NCI-H2029 treated with DMSO at 0.1 percent for 48 hours (cell line): ENCODE measurements at regions not wholly inside any gene's neighbourhood (a gene's known extent, or its start where the extent isn't known, plus 50 kb on each side); places are given as distances from the start of the nearest gene placed in this dataset.

Source experiments
- DNase-seq: peaks from one replicate; lab custom pipeline; 2025; lab: John Stamatoyannopoulos, UW

GRCh38 chr1:234720709-234721441 lies 110.9 kb upstream of the IRF2BP2 start:
- DNase-seq: no peak

DNA sequence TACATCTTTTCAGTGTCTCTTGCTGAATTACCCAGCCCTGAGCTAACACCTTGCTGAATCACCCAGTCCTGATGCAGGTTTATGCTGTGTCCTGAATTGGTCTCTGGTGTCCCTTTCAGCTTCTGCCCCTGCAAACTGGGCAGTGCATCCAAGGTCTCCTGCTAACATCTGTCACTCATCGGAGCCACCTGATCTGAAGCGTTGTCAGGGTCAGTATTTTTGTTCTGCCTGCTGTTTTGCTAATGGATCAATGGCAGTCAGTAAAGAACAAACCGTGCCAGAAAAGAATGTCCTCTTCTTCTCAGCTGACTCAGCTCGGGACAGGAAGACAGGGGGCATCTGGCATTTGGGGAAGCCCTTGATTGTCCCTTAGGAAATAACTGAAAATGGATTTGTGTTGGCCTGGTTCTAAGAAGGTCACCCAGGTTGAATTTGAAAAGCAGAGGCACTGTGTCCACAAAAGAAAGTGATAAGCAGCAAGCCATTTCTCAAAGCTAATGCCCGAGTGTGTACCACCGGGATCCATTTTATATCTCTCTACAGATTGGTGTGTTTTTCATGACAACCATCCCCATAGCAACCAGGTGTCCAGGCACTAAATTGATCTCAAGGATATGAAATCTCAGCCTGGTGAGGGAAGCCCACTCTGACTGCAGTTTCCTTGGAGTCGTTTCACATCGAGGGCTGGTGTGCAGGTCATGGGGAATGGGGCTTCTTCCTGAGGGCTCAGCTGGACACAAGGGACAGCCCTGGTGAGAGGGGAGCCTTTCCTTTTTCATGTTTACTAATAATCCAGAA lies 109.7 kb upstream of the IRF2BP2 start:
- no peak for DNase-seq

DNA sequence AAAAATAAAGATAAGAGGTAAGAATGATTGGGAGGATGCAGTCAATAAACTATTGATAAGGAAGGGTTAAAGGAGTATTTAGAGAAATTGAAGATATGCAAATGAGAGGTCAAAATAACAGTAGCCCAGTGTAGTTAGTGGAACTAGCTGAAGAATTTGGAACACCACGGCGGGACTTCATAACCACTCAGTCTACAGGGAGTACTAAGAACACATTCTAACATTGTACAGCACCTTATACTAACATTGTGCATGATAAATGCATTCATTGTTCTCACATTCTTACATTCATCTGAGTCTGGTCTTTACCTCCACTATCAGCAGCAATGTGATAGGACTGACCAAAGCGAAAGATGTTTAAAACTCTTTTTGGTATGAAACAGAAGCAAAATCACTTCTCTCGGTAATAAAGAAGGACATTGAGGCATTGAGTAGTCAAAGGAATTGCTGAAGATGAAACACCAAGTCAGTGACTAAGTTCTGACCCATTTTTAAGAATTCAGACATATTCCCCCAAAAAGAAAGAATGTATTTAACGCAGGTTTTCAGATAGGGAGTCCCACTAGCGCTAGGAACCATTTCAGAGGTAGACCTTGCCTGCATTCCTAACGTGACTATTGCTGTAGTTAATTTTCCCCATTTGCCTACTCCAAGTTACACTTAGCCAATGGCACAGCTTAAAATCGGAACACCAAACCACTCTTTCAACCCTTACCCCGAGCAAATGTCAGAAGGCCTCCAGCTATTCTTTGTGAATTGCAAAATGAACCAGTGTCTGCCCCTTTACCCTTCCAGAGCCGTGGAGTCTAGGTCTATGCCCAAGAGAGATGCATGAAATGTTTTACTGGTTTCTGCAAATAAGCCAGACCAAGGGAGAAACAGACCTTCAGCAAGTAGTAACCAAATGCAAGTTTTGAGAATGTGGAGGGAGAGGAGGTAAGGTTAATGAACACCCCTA lies 108.8 kb upstream of the IRF2BP2 start:
- DNase-seq: no peak

- peak; percentile 64 for DNase-seq
Observed at GRCh38 chr1:234716908-234717375, 107.0 kb upstream of the IRF2BP2 start.

DNA sequence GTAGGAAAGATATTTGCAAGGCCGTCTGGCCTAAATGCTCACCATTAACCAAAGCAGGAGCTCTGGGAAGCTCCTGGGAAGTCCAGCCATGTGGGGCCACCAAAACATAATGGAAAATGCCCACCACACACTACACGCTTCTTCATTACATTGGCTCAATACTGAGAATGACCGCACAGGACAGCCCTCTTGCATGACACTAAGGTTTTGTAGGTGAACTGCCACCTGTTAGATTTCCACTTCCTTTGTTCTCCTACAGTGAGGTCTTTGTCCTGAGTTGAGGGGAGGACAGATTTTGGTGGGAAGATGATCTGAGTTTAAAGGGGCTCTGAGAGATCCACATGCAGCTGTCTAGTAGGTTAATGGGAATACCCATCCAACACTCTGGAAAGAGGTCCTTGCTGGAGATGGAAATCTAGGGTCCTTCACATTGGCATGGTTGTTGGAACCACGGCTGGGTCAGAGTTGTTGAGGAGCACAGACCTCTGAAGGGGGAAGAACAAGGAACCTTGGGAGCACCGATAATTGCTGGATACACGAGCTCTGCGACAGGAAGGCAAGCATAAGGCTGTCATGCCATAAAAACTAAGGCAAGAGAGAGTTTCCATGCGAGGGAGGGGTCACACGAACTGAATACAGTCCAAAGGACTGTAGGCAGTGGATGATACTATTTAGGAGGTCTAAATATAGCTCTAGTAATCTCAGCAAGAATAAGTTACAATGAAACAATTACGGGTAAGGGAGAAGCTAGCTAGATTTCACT lies 105.5 kb upstream of the IRF2BP2 start:
- DNase-seq: no peak

GRCh38 chr1:234713859-234714258 lies 103.9 kb upstream of the IRF2BP2 start:
- DNase-seq: no peak

DNA sequence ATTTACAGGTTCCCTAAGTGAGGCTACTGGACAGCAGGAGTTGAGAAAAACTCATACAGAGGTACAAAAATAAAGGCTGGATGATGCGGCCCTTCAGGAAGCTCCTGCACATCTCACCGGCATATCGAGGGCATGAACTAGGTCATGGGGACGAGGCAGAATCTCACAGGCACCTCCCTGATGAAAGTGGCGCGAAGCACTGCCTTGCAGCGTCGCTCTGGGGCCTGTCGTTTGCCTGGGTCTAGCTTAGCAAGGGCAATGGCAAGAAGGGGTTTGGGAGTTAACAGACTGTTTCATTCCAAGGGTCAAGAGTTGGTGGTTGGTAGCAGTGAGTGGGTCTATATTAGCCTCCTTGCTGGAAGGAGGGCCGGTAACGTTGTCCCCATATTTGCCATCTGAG lies 103.5 kb upstream of the IRF2BP2 start:
- DNase-seq: no peak

- DNase-seq: no peak
Observed at GRCh38 chr1:234712891-234713305, 102.9 kb upstream of the IRF2BP2 start.

GRCh38 chr1:234710936-234711724 lies 101.2 kb upstream of the IRF2BP2 start:
- no peak for DNase-seq

DNA sequence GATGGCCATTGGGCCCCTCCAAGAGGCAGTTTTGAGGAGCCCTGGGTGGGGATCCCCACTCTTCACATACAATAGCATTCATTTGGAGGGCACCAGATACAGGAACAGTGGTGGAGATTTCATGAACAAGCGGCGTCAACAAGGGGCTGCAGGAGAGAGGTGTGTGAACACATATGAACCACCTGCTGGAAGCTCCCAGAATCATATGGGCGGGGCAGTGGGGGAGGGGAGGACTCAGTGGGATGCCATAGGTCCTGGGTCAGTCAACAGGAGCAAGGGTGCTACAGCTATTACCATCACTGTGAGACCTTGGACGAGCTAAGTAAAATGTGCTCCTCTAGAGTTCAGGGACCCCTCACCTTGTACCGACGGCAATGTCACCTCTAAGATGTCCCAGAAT lies 100.4 kb upstream of the IRF2BP2 start:
- DNase-seq: no peak

DNA sequence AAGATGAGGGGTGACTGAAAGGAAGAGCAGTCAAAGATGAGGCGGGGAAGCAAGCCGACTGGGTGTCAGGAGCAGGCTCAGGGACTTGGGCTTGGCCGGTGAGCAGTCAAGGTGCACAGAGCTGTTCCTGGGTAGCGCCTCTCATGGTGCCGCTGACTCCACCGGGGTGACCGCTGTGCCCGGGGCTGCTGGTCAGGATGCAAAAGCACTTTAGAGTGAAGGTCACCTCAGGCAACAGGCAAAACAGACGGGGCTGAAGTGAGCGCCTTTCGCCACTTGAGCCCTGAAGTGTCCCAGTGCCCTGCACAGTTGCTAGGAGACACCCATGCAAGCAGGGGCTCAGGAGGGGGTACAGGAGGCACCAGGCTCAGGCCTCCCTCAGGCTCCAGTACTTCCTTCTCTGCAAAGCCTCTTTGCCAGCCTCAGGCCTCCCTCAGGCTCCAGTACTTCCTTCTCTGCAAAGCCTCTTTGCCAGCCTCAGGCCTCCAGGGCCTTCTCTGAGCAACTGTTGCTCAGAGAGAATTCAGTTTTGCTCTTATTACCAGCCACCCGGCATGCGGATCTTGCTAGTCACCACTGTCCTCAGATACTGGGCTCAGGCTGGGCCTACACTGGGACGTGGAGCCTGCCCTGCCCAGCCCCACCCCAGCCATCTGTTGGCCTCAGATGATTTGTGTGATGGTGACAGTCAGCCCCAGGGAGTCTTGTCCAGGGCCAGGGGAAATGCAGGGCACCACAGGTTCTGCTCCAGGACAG lies 99.7 kb upstream of the IRF2BP2 start:
- DNase-seq: no peak

DNA sequence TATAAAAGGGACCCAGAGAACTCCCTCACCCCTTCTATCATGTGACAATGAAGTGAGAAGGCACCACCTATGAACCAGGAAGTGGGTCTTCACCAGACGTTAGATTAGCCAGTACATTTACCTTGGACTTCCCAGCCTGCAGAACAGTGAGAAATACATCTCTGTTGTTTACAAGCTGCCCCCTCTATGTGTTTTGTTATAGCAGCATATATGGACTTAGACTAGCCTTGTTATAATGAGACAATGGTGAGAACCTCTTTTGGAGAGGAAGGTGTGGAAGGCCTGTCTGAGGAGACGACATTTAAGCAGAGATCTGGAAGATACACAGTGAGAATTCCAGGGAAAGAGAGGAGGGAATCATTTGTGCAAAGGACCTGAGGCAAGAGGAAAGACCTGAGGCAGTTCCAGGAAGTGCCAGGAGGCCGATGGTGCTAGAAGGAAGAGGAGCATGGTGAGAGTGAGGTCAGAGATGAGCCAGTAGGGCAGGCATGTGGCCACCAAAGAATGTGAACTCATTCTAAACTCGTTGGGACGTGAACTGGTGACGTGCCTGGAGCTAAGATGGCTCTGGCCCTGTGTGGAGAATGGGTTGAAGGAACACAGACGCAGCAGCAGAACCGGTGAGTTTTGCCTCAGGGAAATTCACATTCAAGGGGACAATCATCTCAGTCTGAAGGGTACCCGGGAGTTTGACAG lies 98.9 kb upstream of the IRF2BP2 start:
- DNase-seq: no peak

DNA sequence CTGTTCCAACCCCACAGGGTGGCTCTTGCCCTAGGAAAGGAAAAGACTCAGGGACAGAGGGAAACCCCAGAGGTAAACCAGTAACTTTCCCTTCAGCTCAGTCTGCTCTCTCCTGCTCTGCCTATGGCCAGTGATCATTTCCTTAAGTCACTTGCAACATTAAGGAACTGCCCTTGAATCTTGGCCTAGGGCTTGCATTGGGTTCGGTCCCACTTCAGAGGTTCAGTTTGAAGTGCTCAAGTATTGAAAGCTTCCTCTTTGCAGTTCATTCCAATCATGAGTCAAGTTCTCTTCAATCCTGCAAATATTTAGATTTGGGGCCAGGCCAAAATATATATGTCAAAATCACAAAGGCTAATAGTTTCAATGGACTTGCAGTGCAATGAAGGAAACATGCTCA lies 97.7 kb upstream of the IRF2BP2 start:
- DNase-seq: no peak

GRCh38 chr1:234706931-234707330 lies 97.0 kb upstream of the IRF2BP2 start:
- DNase-seq: no peak

GRCh38 chr1:234706199-234706598 lies 96.2 kb upstream of the IRF2BP2 start:
- DNase-seq: no peak

GRCh38 chr1:234705615-234706014 lies 95.6 kb upstream of the IRF2BP2 start:
- no peak for DNase-seq

DNA sequence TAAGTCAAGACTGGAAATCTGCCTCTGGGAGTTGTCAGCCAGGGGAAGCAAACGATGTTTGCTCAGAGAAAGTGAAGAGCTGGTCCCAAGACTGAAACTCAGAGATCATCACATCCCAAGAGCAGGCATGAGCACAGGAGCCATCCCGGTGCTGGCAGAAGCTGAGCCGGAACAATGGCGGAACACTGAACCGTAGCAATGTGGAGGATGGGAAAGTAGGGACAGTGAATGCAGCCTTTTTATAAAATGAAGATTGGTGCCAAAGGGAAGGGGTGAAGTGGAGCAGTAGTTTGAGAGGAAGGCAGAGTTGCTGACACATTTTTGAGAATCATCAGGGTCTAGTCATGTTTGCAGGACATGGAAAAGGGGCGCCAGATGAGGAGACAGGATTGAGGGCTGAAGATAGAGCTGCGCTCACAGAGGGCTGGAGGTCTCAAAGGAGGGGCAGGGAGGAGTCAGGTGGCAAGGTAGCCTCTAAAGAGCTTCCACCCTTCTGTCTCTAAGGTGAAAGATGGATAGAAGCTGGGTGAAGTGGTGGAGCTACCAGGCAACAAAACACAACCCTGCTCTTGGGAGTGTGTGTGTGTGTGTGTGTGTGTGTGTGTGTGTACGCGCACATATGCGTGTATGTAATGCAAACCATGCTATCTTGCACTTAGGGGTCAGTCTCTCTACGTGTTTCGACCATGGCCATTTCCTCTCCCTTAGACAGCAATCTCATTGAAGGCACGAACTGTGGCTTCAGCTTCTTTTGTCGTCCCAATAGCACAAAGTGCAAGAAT lies 94.3 kb upstream of the IRF2BP2 start:
- no peak for DNase-seq

DNA sequence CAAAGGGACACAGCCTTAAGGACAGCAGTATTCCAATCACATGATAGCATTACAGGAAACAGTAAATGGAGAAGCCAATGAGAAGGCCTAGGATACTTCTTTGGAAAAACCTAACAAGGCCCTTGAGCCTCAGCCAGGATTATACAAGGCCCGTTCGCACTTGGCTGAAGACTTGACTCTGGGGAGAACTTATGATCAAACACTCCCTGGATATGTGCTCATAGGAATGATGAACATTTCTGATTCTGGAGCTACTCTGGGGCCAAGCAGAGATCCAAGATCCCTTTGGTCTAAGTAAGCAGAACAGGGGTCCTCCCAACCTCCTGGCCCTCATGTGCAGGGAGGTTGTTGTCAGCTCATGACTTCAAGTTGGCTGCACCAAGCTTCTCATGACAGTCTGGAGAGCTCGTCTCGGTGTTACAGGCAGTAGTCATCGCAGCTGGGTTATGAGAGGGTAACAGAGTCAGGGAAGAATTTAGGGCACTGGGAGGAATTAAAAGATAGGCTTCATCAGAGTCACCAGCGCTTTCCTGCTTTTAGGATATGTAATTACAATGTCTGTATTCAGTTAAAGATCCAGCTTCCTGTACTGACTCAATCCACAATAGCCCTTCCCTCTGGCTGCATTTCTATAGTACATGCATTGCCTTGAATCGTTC lies 92.5 kb upstream of the IRF2BP2 start:
- DNase-seq: no peak
